Cardiac fibroblast (primary cell): ENCODE measurements at regions not wholly inside any gene's neighbourhood (a gene's known extent, or its start where the extent isn't known, plus 50 kb on each side); places are given as distances from the start of the nearest gene placed in this dataset.

ENCODE experiments used
- DNase-seq, 2 donors: peaks; one replicate each; pipeline versions ENCODE4 v3.0.0 to v3.0.0-alpha.2; 2010; ENCODE audit warnings: low read depth in 2 of 2
- H3K4me3 ChIP-seq, 2 donors: replicated peaks in 1 of 2; 1 replicate in 1 of 2; 2 replicates in 1 of 2; pipeline ENCODE4 v1.5.1; 2011; ENCODE audit warnings: low read depth in 2 of 2, low read length in 2 of 2, mild to moderate bottlenecking in 2 of 2, moderate library complexity in 1 of 2
- TF ChIP-seq, protein P1 (sequence below): IDR thresholded peaks from one replicate; pipeline ENCODE4 v1.5.1; 2011; ENCODE audit warnings: low read depth, mild to moderate bottlenecking, low read length, inconsistent platforms

GRCh38 chr3:41040256-41040655 lies 159.0 kb upstream of the CTNNB1 start:
- TF ChIP-seq, protein P1, sequence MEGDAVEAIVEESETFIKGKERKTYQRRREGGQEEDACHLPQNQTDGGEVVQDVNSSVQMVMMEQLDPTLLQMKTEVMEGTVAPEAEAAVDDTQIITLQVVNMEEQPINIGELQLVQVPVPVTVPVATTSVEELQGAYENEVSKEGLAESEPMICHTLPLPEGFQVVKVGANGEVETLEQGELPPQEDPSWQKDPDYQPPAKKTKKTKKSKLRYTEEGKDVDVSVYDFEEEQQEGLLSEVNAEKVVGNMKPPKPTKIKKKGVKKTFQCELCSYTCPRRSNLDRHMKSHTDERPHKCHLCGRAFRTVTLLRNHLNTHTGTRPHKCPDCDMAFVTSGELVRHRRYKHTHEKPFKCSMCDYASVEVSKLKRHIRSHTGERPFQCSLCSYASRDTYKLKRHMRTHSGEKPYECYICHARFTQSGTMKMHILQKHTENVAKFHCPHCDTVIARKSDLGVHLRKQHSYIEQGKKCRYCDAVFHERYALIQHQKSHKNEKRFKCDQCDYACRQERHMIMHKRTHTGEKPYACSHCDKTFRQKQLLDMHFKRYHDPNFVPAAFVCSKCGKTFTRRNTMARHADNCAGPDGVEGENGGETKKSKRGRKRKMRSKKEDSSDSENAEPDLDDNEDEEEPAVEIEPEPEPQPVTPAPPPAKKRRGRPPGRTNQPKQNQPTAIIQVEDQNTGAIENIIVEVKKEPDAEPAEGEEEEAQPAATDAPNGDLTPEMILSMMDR: no peak
- H3K4me3 ChIP-seq: no peak overlapping the region
- DNase-seq: no peak

DNA sequence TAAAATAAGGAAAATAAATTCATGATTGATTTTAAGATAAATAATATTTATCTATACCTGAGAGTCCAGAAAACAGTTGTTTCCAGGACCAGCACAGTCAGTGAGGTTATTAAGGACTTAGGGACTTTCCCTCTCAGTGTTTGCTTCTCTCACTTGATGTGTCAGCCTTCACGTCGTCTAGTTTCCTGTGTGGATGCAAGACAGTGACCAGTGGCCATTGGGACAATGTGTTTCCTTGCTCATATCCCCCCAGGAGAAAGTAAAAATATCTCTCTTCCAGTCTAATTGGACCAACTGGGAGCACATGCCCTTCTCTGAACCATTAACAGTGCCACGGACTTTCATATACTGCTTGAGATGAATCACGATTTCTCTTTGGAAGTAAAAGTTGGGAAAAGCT lies 157.8 kb upstream of the CTNNB1 start:
- TF ChIP-seq, protein P1: no peak
- no peak for DNase-seq
- H3K4me3 ChIP-seq: no peak overlapping the region

- no peak overlapping the region for H3K4me3 ChIP-seq
- TF ChIP-seq, protein P1: no peak
- DNase-seq: no peak
These were observed 157.4 kb upstream of the CTNNB1 start for GRCh38 chr3:41041899-41042298.

- H3K4me3 ChIP-seq: no peak overlapping the region
- TF ChIP-seq, protein P1: no peak
- no peak for DNase-seq
These were observed 154.8 kb upstream of the CTNNB1 start for GRCh38 chr3:41044523-41044922.

DNA sequence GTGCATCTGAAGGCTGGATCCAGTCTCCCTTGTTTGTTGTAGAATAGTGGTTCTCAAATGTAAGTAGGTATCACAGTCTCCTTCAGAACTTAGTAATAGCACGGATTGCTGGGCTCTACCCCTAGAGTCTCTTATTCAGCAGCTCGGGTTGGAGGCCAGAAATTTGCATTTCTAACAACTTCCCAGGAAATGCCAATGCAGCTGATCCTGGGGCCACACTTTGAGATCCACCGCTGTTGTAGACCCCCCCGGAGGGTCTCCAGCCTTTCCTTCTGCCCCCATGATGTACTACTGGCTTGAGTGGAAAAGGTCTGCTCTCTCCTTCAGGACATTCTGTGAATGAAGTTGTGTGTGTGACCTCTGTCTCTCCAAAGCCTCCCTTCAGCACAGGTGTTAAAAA lies 153.8 kb upstream of the CTNNB1 start:
- no peak overlapping the region for H3K4me3 ChIP-seq
- TF ChIP-seq, protein P1: no peak
- no peak for DNase-seq

DNA sequence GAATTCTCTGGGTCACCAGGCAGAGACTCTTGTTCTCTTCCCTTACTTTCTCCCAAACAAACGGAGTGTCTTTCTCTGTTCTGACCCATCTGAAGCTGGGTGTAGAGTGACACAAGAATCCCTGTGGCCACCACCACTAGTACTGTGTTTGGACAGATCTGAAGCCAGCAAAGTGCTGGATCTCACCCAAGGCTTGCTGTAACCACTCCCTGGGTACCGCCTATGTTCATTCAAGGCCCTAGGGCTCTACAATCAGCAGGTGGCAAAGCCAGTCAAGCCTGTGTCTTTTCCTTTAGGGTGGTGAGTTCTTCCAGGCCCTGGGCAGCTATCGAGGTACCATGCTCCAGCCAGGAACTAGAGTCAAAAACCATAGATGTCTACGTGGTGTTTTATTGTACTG lies 149.2 kb upstream of the CTNNB1 start:
- TF ChIP-seq, protein P1: no peak

GRCh38 chr3:41053220-41053619 lies 146.1 kb upstream of the CTNNB1 start:
- no peak for DNase-seq
- no peak overlapping the region for H3K4me3 ChIP-seq
- TF ChIP-seq, protein P1: no peak

More for the DNA sequence above, 149.2 kb upstream of the CTNNB1 start:
- DNase-seq: no peak
- no peak overlapping the region for H3K4me3 ChIP-seq
